ENCODE measurements at regions not wholly inside any gene's neighbourhood (a gene's known extent, or its start where the extent isn't known, plus 50 kb on each side); places are given as distances from the start of the nearest gene placed in this dataset.
A peak's percentile ranks its signal among the peaks of the same experiment; 100 is the strongest.

DNA sequence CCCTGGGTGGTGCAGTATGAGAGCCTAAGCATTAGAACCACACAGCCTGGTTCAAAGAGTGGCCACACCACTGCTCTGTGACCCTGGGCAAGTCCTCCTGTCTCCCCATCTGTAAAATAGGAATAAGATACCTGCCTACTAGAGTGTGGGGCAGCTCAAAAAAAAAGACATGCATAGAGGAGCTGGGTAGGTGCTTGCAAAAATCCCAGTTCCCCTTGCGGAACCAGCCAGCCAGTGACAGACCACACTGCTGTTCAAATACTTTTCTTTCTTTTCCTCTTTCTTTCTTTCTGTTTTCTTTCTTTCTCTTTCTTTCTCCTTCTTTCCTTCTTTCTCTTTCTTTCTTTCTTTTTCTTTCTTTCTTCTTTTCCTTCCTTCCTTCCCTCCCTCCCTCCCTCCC is 63.0 kb upstream of the TRIM2 start:
- DNase-seq = no peak

- peak; percentile 14 for DNase-seq
These were observed 61.4 kb upstream of the TRIM2 start for GRCh38 chr4:153142700-153143438.

DNA sequence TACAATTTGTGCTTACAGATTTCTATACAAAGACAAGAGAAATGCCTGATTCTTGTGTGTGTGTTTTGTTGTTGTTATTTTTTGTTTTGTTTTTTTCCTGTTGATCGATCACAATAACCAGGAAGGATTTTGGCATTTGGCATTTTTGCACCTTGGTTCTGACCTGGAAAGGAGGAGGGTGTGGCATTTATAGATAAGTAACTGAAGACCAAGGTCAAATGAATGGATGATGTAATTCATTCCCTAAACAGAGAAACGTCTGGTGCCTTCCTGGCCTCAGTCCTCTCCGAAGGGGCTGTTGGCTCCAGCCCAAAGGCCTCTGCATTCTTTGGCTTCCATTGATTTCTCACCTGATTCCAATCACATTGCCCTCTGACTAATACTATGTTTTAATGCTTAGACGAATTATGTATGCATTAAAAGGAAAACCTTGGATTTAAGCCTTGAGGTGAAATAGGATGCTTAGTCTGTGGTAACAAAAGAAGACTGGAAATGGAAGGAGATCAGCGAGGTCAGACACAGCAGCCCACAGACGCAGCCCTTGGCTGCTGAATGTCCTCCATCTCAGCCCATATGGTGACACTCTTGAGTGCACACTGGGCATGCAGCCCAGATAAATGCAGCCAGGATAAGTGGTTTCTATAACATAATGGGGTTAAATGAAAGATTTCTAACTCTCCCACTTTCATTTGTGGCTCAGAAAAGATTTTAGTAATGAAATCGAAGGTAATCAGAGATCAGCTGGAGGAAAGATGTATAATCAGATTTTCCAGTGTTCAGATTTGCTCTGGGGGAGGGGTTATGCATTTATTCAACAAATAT is 60.5 kb upstream of the TRIM2 start:
- no peak for DNase-seq

DNA sequence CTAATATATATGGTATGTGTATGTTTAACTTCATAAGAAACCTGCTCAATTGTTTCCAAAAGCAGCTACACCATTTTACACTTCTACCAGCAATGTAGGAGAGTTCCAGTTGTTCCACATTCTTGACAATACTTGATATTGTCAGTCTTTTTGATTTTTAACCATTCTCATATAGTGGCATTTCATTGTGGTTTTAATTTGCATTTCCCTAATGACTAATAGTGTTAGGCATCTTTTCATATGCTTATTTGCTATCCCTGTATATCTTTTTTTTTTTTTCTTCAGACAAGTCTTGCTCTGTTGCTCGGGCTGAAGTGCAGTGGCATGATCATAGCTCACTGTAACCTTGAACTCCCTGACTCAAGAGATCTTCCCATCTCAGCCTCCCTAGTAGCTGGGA is 58.2 kb upstream of the TRIM2 start:
- no peak for DNase-seq

DNA sequence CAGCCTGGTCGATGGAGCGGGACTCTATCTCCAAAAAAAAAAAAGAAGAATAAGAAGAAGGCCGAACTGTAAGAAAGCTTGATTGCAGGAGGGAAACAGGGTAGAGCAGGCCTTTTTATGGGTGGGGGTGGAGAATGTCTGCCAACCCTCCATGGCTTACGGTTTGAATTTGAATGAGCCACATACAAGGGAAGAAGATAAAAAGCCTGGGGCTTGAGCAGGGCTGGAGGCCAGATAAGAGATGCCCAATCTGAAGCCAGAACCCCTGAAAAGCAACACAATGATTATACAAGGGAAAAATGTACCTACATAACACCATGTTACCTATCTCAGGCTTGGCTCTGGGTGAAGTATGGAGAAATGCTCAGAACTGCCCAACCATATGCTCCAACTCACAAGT is 57.3 kb upstream of the TRIM2 start:
- no peak for DNase-seq

DNA sequence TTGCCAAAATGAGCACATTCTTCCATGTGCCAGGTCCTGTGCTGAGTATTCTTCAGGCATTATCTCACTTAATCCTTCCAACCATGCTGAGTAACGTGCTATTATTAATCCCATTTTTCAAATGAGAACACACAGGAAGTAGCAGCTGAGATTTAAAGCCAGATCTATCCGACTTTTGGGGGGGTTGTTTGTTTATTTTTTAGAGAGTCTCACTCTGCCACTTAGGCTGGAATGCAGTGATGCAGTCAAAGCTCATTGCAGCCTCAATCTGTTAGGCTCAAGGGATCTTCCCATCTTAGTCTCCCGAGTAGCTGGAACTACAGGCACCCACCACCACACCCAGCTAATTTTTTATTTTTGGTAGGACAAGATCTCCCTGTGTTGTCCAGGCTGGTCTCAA is 55.5 kb upstream of the TRIM2 start:
- no peak for DNase-seq

DNA sequence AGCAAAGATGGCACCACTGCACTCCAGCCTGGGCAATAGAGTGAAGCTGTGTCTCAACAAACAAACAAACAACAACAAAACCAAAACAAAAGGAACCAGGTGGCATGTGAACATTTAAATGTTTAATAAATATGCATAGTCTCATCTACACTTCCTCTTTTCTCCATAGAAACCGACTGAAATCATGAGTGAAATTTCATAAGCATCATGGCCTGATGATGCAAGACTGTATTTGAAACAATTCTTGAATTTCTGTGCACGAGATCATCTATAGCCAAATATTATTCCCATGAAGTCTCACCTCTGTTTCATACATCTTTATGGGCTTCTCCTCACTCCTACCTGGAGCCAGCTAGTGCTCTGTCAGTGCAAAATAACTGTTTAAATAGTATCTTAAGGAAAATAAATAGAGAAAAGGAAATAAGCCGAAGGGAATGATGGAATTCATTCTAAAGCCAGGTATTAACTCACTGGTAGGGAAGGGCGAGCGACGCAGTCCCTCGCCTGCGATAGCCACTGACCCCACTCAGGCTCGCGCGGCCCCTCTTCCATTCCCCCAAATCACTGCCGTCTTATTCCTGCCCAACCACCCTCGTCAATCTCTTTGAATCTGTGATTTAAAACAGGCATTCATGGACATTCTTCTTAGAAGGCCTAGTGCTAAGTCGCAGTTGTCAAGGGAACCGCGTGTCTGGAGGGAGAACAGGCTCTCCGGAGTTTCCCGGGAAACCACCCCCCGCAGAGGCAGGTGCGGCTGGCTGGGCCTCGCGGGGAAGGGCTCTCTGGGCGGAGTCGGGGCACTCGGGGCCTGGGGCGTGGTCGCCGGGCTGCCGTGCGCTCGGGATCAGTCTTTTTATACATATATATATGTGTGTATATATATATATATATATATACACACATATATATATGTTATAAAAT is 52.4 kb upstream of the TRIM2 start:
- peak; percentile 8 for DNase-seq

- no peak for DNase-seq
These were observed 51.5 kb upstream of the TRIM2 start for GRCh38 chr4:153152501-153153338.

DNA sequence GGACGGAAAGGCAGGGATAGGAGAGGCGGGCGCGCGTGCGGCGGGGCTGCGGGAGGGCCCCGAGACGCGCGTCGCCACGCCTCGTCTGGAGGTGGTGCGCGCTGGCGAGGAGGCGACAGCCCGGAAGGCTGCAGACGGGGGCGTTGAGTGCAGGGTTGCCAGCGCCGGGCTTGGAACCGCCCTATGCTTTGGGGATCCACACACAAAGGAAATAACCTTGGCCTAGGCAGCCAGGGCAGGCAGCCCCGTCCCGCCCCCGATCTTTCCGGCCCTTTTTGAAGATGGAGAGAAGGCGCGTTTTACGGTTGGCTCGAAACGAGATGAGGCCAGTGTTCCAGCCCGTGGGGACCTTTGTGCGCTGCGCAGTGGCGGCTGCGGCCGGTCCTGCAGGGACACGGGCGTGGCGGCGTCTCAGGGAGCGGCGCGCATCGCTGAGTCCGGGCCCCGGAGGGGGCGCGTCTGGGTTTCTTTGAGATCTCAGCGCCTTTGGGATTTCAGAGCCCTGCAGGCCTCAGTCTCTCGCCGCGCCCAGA is 50.8 kb upstream of the TRIM2 start:
- DNase-seq = no peak

DNA sequence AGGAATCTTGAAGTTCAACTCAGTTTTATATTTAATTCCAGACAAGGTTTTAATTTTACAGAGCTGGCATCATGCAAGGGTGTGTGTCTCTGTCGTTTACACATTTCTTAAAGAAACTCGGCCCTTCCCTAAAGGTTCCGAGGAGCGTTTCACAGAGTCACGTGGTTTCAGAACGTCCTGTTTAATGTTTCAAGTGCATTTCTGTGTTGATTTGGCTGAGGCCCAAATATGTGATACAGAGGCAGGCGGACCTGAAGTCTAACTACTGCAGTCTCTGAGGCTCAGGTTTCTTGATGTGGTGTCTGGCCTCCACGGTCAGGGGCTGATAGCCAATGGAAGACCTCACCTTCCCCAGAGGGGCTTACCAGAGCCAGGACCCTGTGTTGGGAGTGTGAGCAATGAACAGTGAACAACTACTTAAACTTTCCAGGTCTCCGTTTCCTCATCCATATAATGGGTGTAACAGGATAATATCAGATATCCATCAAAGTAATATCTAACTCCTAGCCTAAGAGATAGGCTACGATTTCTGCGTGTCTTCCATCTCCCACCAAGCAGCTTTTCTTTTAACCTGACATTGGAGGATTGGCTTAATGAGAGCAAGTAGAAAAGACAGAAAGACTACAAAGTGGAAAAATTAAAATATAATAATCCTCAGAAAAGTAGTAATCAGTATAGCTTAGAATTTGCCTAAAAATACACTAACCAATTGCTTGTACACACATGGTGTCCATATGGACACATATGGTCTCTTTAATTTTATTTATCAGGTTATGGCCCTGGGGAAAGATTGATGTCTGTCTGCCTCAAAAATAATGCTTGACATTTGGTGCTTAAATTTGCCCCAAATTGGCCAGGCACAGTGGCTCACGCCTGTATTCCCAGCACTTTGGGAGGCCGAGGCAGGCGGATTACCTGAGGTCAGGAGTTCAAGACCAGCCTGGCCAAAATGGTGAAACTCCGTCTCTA is 50.0 kb upstream of the TRIM2 start:
- DNase-seq = no peak

Data from GF-D8 (cell line).